GM12872 (cell line): ENCODE measurements at regions not wholly inside any gene's neighbourhood (a gene's known extent, or its start where the extent isn't known, plus 50 kb on each side); places are given as distances from the start of the nearest gene placed in this dataset.

ENCODE experiments used
- TF ChIP-seq, protein P1 (sequence below): IDR thresholded peaks from 3 replicates; pipeline ENCODE4 v1.5.1; 2011; ENCODE audit warnings: low read depth, mild to moderate bottlenecking, low read length, moderate library complexity; ENCODE audit not compliant: insufficient read depth

DNA sequence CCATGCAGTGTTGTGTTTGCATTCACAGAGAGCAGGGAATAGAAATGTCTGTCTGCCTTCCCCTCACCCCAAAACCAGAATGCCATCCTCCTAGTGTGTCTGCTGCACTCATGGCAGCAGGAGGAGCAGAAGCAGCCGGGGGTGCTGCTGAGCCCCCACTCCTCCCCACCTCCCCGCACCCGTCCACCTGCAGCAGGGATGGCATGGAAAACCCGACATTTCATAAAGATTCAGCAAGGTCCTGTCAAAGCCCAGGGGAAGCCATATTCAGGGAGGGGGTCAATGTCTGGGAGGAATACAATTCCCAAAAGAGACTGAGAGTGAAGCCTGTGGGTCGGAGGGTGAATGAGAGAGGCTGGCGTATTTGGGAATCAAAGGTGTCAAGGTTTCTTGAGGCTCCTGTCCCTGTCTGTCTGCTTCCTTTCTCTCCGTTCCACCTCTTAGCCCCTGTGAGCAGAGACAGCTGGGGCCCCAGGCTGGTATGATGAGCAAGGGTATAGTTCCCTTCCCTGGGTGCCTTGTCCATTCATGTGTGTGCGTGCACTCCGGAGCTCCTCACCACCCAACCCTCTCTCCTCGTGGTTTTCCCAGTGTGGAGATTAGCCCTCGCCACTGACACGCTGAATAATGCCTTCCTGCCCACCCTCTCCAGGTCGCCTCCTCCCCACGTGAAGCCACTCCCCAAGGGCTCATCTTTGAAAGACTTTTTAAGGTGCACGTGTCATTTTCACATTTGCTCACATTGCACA, 133.5 kb upstream of the ZNF236 start:
- TF ChIP-seq, protein P1, sequence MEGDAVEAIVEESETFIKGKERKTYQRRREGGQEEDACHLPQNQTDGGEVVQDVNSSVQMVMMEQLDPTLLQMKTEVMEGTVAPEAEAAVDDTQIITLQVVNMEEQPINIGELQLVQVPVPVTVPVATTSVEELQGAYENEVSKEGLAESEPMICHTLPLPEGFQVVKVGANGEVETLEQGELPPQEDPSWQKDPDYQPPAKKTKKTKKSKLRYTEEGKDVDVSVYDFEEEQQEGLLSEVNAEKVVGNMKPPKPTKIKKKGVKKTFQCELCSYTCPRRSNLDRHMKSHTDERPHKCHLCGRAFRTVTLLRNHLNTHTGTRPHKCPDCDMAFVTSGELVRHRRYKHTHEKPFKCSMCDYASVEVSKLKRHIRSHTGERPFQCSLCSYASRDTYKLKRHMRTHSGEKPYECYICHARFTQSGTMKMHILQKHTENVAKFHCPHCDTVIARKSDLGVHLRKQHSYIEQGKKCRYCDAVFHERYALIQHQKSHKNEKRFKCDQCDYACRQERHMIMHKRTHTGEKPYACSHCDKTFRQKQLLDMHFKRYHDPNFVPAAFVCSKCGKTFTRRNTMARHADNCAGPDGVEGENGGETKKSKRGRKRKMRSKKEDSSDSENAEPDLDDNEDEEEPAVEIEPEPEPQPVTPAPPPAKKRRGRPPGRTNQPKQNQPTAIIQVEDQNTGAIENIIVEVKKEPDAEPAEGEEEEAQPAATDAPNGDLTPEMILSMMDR, result no peak

DNA sequence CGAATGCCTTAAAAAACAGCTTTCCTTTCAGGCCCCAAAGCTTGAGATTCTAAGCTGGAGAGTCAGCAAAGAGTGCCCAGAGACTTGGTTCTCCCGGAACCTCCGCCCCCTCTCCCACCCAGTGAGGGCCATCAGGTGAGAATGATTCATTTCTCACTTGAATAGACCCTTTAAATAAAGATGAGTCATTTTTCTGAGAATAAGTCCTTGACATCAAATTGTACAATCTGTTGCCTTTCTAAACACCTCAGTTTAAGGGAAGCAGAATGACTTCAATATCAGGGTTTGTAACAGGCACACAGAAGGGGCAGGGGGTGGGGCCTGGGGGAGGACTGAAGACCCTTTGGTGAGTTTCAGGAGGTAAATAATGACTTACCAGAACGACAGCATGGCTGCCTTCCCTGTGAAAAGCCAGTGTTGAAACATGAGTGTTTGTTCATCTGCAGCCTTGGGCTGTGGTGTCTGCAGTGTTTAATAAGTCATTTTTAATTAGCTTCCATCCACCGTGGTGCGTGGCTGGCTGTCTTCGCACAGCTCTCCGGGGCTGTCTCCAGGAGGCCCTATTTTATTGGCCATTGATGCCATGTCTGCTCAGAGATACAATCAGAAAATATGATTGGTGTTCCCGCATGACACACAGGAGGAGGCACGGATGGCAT, 134.9 kb upstream of the ZNF236 start:
- TF ChIP-seq, protein P1, result no peak

DNA sequence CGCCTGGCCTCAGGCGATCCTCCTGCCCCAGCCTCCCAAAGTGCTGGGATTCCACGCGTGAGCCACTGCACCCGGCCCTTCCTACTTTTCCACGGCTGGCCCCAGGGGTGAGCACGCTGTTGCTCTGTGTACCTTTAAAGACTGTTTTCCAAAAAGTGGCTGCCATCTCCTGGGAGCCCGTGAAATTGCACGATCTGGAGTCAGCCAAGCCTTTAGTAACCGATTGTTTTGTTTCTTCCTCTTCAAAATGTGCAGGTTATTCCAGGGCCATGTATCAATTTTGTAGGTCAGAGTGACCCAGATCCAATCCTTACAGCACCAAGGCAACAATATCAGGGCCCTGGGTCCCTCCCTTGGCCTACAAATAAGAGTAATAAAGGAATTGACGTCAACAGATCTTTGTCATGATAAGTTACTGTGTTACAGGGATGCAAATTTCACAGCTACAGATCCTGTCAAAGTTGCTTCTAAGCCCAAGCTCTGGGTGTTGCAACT, 135.6 kb upstream of the ZNF236 start:
- TF ChIP-seq, protein P1, result peak; percentile 48; the same call in 2 of the 3 replicates

DNA sequence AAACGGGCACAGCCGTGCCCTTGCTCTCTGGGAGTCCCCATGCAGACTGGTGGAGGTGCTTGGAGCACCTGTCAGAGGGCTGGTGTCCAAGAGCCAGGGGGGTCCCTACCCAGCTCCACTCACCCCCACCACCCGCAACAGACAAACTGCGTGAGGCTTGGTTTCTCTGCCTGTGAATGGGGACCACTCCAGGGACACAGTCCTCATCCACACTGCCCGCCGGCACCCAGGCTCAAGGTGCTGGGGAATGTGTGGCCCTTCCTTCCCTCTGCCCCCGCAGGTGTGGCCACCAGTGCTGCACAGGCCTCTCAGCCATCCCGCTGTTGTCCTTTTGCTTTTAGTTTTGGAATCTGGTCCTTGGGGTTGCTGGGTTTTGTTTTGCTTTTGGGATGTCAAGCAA, 136.5 kb upstream of the ZNF236 start:
- TF ChIP-seq, protein P1, result no peak

DNA sequence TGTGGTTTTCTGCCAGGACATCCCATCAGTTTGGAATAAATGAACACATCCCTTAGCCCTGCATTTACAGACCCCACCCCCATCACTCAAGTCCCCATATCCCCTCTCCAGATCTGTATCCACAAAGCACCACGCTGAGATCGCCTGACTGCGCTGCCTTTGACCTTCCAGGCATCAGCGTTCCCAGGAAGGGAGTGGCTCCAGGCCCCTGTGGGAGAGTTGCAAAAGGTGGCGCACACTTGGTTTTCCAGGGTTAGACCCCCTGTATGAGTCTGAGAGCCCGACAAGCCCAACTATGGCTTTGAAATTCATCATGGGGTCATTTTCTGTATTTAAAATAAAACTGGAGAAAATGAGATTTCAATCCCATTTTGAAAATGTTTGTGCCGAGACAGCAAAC, 137.0 kb upstream of the ZNF236 start:
- TF ChIP-seq, protein P1, result no peak

DNA sequence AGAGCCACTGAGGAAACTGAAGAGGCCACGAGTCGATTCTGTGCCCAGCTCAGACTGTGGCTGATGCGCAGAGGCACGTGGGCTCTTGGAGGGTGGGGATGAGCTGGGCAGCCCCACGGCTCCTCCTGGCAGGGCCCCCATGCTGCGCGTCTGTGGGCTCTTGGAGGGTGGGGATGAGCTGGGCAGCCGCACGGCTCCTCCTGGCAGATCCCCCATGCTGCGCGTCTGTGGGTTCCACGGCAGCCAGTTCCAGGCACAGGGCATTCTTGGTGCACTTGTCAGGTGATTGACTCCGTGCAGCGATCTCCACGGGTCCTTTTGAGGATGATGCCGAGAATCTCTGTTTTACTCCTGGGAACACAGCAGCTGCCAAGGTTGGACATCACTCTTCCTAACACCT, 138.1 kb upstream of the ZNF236 start:
- TF ChIP-seq, protein P1, result no peak

DNA sequence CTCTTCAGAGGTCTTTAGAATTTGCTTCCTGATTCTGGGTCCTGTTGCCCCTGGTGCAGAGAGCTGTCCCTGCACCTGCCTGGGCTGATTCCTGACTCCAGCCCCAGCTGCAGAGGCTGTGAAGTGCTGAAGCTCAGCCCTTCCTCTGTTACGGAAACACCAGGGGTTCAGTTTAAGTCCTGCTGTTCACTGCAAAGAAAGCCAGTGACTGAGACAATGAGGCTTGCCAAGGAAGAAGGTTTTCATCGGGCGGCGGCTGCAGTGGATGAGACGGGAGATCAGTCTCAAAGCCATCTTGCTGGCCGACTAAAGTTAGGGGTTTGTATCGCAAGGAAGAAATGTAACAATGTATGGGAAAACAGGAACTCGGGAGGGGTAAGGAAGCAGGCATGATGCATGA, 142.4 kb upstream of the ZNF236 start:
- TF ChIP-seq, protein P1, result no peak
